ENCODE measurements at regions not wholly inside any gene's neighbourhood (a gene's known extent, or its start where the extent isn't known, plus 50 kb on each side); places are given as distances from the start of the nearest gene placed in this dataset.

- no peak overlapping the region for H3K4me3 ChIP-seq (ENCODE audit: insufficient read depth, low read depth, low read length)
- no peak overlapping the region for H3K4me2 ChIP-seq (ENCODE audit: low read length)
- H3K79me2 ChIP-seq (ENCODE audit: insufficient read depth, low read length), result no peaks in the 10 kb centered on the region
- DNase-seq (ENCODE audit: low read depth) (no peak), FAIRE-seq (no peak)
- H2AFZ ChIP-seq (ENCODE audit: low read depth, low read length), result no peak overlapping the region
- no peaks in the 10 kb centered on the region for H3K36me3 ChIP-seq (ENCODE audit: insufficient read depth, low read length)
- H3K9me3 Mint-ChIP-seq (ENCODE audit: unreplicated experiment), result no peaks in the 10 kb centered on the region
- TF ChIP-seq, protein P1, sequence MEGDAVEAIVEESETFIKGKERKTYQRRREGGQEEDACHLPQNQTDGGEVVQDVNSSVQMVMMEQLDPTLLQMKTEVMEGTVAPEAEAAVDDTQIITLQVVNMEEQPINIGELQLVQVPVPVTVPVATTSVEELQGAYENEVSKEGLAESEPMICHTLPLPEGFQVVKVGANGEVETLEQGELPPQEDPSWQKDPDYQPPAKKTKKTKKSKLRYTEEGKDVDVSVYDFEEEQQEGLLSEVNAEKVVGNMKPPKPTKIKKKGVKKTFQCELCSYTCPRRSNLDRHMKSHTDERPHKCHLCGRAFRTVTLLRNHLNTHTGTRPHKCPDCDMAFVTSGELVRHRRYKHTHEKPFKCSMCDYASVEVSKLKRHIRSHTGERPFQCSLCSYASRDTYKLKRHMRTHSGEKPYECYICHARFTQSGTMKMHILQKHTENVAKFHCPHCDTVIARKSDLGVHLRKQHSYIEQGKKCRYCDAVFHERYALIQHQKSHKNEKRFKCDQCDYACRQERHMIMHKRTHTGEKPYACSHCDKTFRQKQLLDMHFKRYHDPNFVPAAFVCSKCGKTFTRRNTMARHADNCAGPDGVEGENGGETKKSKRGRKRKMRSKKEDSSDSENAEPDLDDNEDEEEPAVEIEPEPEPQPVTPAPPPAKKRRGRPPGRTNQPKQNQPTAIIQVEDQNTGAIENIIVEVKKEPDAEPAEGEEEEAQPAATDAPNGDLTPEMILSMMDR (IDR thresholded peaks at IDR 0.05; ENCODE audit: insufficient read depth, low read depth, low read length), result no peak
- H4K20me1 ChIP-seq (ENCODE audit: insufficient read depth, low read length), result no peaks in the 10 kb centered on the region
- H3K4me1 Mint-ChIP-seq (ENCODE audit: low read depth, unreplicated experiment), result peaks cover 19% of the 10 kb centered on the region
- no peak overlapping the region for H3K27ac Mint-ChIP-seq (ENCODE audit: unreplicated experiment)
- H3K36me3 Mint-ChIP-seq (ENCODE audit: low read depth, unreplicated experiment), result no peaks in the 10 kb centered on the region
- H3K4me1 ChIP-seq (ENCODE audit: insufficient read depth, low read length), result no peaks in the 10 kb centered on the region
- H3K9ac ChIP-seq (ENCODE audit: low read length), result no peak overlapping the region
- no peaks in the 10 kb centered on the region for H3K27me3 ChIP-seq (ENCODE audit: insufficient read depth, low read length)
- H3K4me3 Mint-ChIP-seq (ENCODE audit: unreplicated experiment), result no peak overlapping the region
- peaks cover 18% of the 10 kb centered on the region for H3K27me3 Mint-ChIP-seq (ENCODE audit: low read depth, unreplicated experiment)
- no peak overlapping the region for H3K27ac ChIP-seq (ENCODE audit: low read depth, low read length)
- H3K9me3 ChIP-seq (ENCODE audit: insufficient read depth, low read depth, low read length), result no peaks in the 10 kb centered on the region
These were observed 260.3 kb upstream of the RNF32 start for GRCh38 chr7:156380261-156380660.

GRCh38 chr7:156379324-156380070, 261.1 kb upstream of the RNF32 start:
- peaks cover 18% of the 10 kb centered on the region for H3K27me3 Mint-ChIP-seq (ENCODE audit: low read depth, unreplicated experiment)
- Histone ChIP-seq H3K4me1 (ENCODE audit: insufficient read depth, low read length) (no peaks in the 10 kb centered on the region), H3K4me2 (ENCODE audit: low read length) (no peak overlapping the region), H2AFZ (ENCODE audit: low read depth, low read length) (no peak overlapping the region), H3K27ac (ENCODE audit: low read depth, low read length) (no peak overlapping the region), H3K9me3 (ENCODE audit: insufficient read depth, low read depth, low read length) (no peaks in the 10 kb centered on the region), H3K4me3 (ENCODE audit: insufficient read depth, low read depth, low read length) (no peak overlapping the region), H3K9ac (ENCODE audit: low read length) (no peak overlapping the region), H3K36me3 (ENCODE audit: insufficient read depth, low read length) (no peaks in the 10 kb centered on the region), H4K20me1 (ENCODE audit: insufficient read depth, low read length) (no peaks in the 10 kb centered on the region), H3K79me2 (ENCODE audit: insufficient read depth, low read length) (no peaks in the 10 kb centered on the region), H3K27me3 (ENCODE audit: insufficient read depth, low read length) (no peaks in the 10 kb centered on the region)
- H3K9me3 Mint-ChIP-seq (ENCODE audit: unreplicated experiment), result no peaks in the 10 kb centered on the region
- FAIRE-seq (no peak), DNase-seq (ENCODE audit: low read depth) (no peak)
- no peak overlapping the region for H3K4me3 Mint-ChIP-seq (ENCODE audit: unreplicated experiment)
- H3K27ac Mint-ChIP-seq (ENCODE audit: unreplicated experiment), result no peak overlapping the region
- H3K36me3 Mint-ChIP-seq (ENCODE audit: low read depth, unreplicated experiment), result no peaks in the 10 kb centered on the region
- TF ChIP-seq, protein P1 (IDR thresholded peaks at IDR 0.05; ENCODE audit: insufficient read depth, low read depth, low read length), result no peak
- no peak for TF ChIP-seq EZH2 (IDR thresholded peaks at IDR 0.05; ENCODE audit: insufficient read depth, low read length)
- peaks cover 19% of the 10 kb centered on the region for H3K4me1 Mint-ChIP-seq (ENCODE audit: low read depth, unreplicated experiment)

DNA sequence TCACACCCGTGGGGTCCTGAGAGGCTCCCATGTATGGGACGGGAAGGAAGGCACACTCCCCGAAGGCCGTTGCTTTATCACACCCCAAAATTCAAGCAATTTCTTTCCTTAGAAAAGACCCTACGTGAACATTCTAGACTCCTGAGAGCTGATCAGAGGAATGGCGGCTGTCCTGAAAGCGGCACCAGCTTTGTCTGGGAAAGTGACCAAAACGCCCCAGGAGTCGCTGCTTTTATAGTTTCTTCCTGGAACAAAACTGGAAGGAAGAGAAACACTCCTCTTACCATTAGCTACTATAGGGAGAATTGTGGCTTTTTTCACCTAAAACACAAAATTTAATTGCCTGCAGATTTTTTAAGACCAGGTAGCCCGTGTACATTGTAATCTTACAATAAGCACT, 261.8 kb upstream of the RNF32 start:
- no peaks in the 10 kb centered on the region for H3K36me3 Mint-ChIP-seq (ENCODE audit: low read depth, unreplicated experiment)
- no peaks in the 10 kb centered on the region for H3K9me3 ChIP-seq (ENCODE audit: insufficient read depth, low read depth, low read length)
- no peaks in the 10 kb centered on the region for H4K20me1 ChIP-seq (ENCODE audit: insufficient read depth, low read length)
- no peak for DNase-seq (ENCODE audit: low read depth)
- H3K27ac ChIP-seq (ENCODE audit: low read depth, low read length), result no peak overlapping the region
- no peaks in the 10 kb centered on the region for H3K79me2 ChIP-seq (ENCODE audit: insufficient read depth, low read length)
- H3K27me3 ChIP-seq (ENCODE audit: insufficient read depth, low read length), result no peaks in the 10 kb centered on the region
- no peaks in the 10 kb centered on the region for H3K9me3 Mint-ChIP-seq (ENCODE audit: unreplicated experiment)
- no peak for TF ChIP-seq EZH2 (IDR thresholded peaks at IDR 0.05; ENCODE audit: insufficient read depth, low read length)
- TF ChIP-seq, protein P1 (IDR thresholded peaks at IDR 0.05; ENCODE audit: insufficient read depth, low read depth, low read length), result no peak
- H3K27ac Mint-ChIP-seq (ENCODE audit: unreplicated experiment), result no peak overlapping the region
- H3K4me1 Mint-ChIP-seq (ENCODE audit: low read depth, unreplicated experiment), result peaks cover 15% of the 10 kb centered on the region
- no peak overlapping the region for H3K4me2 ChIP-seq (ENCODE audit: low read length)
- no peaks in the 10 kb centered on the region for H3K36me3 ChIP-seq (ENCODE audit: insufficient read depth, low read length)
- no peak overlapping the region for H3K4me3 ChIP-seq (ENCODE audit: insufficient read depth, low read depth, low read length)
- FAIRE-seq, result no peak
- H2AFZ ChIP-seq (ENCODE audit: low read depth, low read length), result no peak overlapping the region
- no peaks in the 10 kb centered on the region for H3K4me1 ChIP-seq (ENCODE audit: insufficient read depth, low read length)
- H3K4me3 Mint-ChIP-seq (ENCODE audit: unreplicated experiment), result no peak overlapping the region
- peaks cover 18% of the 10 kb centered on the region for H3K27me3 Mint-ChIP-seq (ENCODE audit: low read depth, unreplicated experiment)
- no peak overlapping the region for H3K9ac ChIP-seq (ENCODE audit: low read length)
